ENCODE measurements at regions not wholly inside any gene's neighbourhood (a gene's known extent, or its start where the extent isn't known, plus 50 kb on each side); places are given as distances from the start of the nearest gene placed in this dataset.

- ATAC-seq (no peak), DNase-seq (no peak)
- H3K4me1 Mint-ChIP-seq, result peaks cover under 1% of the 10 kb centered on the region
- no peak overlapping the region for H3K27ac Mint-ChIP-seq
- no peaks in the 10 kb centered on the region for H3K36me3 Mint-ChIP-seq (ENCODE audit: low read depth)
- H3K27me3 Mint-ChIP-seq, result no peaks in the 10 kb centered on the region
- H3K9me3 ChIP-seq (ENCODE audit: control insufficient read depth, low read length, poor library complexity, severe bottlenecking), result no peaks in the 10 kb centered on the region
- H3K4me3 Mint-ChIP-seq, result no peak overlapping the region
Observed at GRCh38 chr6:25218346-25218745, 60.8 kb upstream of the CARMIL1 start.

DNA sequence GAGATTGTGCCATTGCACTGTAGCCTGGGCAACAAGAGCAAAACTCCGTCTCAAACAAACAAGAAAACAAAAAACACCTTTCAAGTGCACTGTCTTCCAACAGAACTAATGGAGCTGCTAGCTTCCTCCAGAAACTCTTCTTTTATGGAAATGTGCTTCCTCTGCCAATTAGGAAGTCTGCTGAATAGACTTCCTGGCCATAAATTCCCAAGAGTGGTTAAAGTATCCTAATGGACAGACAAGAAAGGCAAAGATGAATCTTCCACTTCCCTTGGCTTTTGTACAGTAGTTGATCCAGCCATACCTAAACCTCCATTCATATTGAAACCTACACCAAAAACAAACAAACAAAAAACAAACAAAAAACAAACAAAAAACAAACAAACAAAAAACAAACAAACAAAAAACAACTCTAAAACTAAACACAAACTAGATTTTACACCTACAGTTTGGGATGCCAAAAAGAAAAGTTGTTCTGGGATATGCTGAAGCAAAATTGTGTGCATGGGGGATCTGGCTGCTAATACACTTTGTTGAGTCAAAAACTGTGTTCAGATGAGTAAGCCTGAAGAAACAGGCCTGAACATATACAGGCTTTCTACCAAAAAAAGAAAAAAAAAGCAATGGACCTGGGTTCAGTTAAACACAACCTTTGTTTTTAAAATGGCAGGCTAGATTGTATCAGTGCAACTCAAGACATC, 59.8 kb upstream of the CARMIL1 start:
- no peak overlapping the region for H3K4me3 Mint-ChIP-seq
- ATAC-seq (no peak), DNase-seq (no peak)
- peaks cover 9% of the 10 kb centered on the region for H3K27me3 Mint-ChIP-seq
- H3K27ac Mint-ChIP-seq, result no peak overlapping the region
- H3K9me3 ChIP-seq (ENCODE audit: control insufficient read depth, low read length, poor library complexity, severe bottlenecking), result no peaks in the 10 kb centered on the region
- H3K36me3 Mint-ChIP-seq (ENCODE audit: low read depth), result no peaks in the 10 kb centered on the region
- H3K4me1 Mint-ChIP-seq, result peaks cover 11% of the 10 kb centered on the region

- Mint-ChIP-seq H3K36me3 (ENCODE audit: low read depth) (no peaks in the 10 kb centered on the region), H3K4me3 (no peak overlapping the region), H3K27ac (no peak overlapping the region), H3K4me1 (peaks cover 11% of the 10 kb centered on the region), H3K27me3 (peaks cover 14% of the 10 kb centered on the region)
- ATAC-seq, result no peak
- no peaks in the 10 kb centered on the region for H3K9me3 ChIP-seq (ENCODE audit: control insufficient read depth, low read length, poor library complexity, severe bottlenecking)
- DNase-seq, result no peak
Observed at GRCh38 chr6:25219917-25220278, 59.3 kb upstream of the CARMIL1 start.

GRCh38 chr6:25220857-25221256, 58.3 kb upstream of the CARMIL1 start:
- H3K9me3 ChIP-seq (ENCODE audit: control insufficient read depth, low read length, poor library complexity, severe bottlenecking), result no peaks in the 10 kb centered on the region
- DNase-seq, result no peak
- H3K27me3 Mint-ChIP-seq, result peaks cover 23% of the 10 kb centered on the region
- ATAC-seq, result no peak
- no peak overlapping the region for H3K27ac Mint-ChIP-seq
- H3K4me3 Mint-ChIP-seq, result no peak overlapping the region
- peaks cover 11% of the 10 kb centered on the region for H3K4me1 Mint-ChIP-seq
- H3K36me3 Mint-ChIP-seq (ENCODE audit: low read depth), result no peaks in the 10 kb centered on the region

- peaks cover 23% of the 10 kb centered on the region for H3K27me3 Mint-ChIP-seq
- H3K9me3 ChIP-seq (ENCODE audit: control insufficient read depth, low read length, poor library complexity, severe bottlenecking), result no peaks in the 10 kb centered on the region
- H3K27ac Mint-ChIP-seq, result no peak overlapping the region
- DNase-seq (no peak), ATAC-seq (no peak)
- H3K4me3 Mint-ChIP-seq, result no peak overlapping the region
- peaks cover 11% of the 10 kb centered on the region for H3K4me1 Mint-ChIP-seq
- no peaks in the 10 kb centered on the region for H3K36me3 Mint-ChIP-seq (ENCODE audit: low read depth)
Observed at GRCh38 chr6:25222006-25222678, 57.0 kb upstream of the CARMIL1 start.

DNA sequence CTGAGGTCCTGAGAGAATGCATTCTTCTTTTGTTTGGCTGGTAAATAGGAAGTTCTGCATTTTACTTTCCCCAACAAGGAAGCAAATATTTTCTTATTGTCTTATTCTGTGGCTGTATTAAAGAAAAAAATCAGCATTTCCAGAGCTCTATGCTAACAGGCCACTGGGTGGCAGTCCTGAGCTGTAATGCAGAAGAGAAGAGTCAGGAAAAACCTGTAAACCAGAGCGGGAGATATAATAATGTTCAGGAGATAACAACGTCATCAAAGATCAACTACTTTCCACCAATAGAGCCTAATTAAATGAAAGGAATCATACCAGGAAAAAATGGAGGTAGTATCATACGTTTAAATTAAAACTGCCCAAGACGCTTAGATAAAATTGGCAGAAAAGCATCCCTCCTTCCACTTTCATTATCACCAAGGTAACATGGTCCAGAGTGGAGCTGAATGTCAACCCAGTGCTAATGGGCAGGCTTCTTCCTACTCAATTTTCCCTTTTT, 55.6 kb upstream of the CARMIL1 start:
- no peaks in the 10 kb centered on the region for H3K36me3 Mint-ChIP-seq (ENCODE audit: low read depth)
- peak overlapping the region; percentile 84 for H3K4me3 Mint-ChIP-seq
- no peaks in the 10 kb centered on the region for H3K9me3 ChIP-seq (ENCODE audit: control insufficient read depth, low read length, poor library complexity, severe bottlenecking)
- H3K4me1 Mint-ChIP-seq, result peaks cover 13% of the 10 kb centered on the region
- peaks cover 23% of the 10 kb centered on the region for H3K27me3 Mint-ChIP-seq
- ATAC-seq (peak; percentile 75), DNase-seq (peak; percentile 29 to 51 (median 33))
- H3K27ac Mint-ChIP-seq, result peak overlapping the region; percentile 45

DNA sequence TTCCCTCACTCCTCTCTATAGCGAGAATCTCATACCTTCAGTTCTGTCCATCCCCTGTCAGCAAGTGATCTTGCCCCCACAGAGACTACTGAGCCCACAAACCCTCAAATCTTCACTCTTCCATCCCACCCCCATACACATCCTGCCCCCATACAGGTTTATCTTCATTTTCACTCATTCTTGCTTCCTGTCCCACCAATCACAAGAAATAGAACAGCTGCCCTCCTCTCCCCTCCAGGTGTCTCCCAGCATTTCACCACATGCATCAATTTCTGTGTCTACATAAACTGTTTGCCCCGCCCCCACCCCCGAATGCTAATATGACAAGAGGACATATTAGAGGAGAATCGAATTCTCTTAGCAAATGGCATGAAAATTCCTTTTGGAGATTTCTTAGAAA, 54.9 kb upstream of the CARMIL1 start:
- Mint-ChIP-seq H3K4me3 (peak overlapping the region; percentile 84), H3K36me3 (ENCODE audit: low read depth) (no peaks in the 10 kb centered on the region), H3K27me3 (peaks cover 25% of the 10 kb centered on the region), H3K4me1 (peaks cover 13% of the 10 kb centered on the region), H3K27ac (peak overlapping the region; percentile 45)
- DNase-seq, result no peak
- H3K9me3 ChIP-seq (ENCODE audit: control insufficient read depth, low read length, poor library complexity, severe bottlenecking), result no peaks in the 10 kb centered on the region
- ATAC-seq, result no peak

GRCh38 chr6:25227854-25228253, 51.3 kb upstream of the CARMIL1 start:
- DNase-seq, result no peak
- Mint-ChIP-seq H3K4me3 (no peak overlapping the region), H3K27ac (no peak overlapping the region), H3K27me3 (peaks cover 33% of the 10 kb centered on the region), H3K4me1 (peaks cover 13% of the 10 kb centered on the region), H3K36me3 (ENCODE audit: low read depth) (no peaks in the 10 kb centered on the region)
- ATAC-seq, result no peak
- no peaks in the 10 kb centered on the region for H3K9me3 ChIP-seq (ENCODE audit: control insufficient read depth, low read length, poor library complexity, severe bottlenecking)
